ENCODE measurements at regions not wholly inside any gene's neighbourhood (a gene's known extent, or its start where the extent isn't known, plus 50 kb on each side); places are given as distances from the start of the nearest gene placed in this dataset.

GRCh38 chr16:79651363-79651762 is 50.8 kb upstream of the MAF start:
- no peak for TF ChIP-seq CTCF (IDR thresholded peaks at IDR 0.05)
- no peak for TF ChIP-seq POLR2A (IDR thresholded peaks at IDR 0.05; ENCODE audit: low read depth)
- TF ChIP-seq POLR2AphosphoS5 (IDR thresholded peaks at IDR 0.05): no peak

Data from esophagus muscularis mucosa (tissue), 3 donors.